Osteocyte (in vitro differentiated cells): ENCODE measurements at regions not wholly inside any gene's neighbourhood (a gene's known extent, or its start where the extent isn't known, plus 50 kb on each side); places are given as distances from the start of the nearest gene placed in this dataset.
"Not testable (repeated sequence)": the region's sequence is repeated elsewhere in the genome, so short reads cannot be mapped to it uniquely, and the experiment has no call there.

Source experiments
- DNase-seq: peaks from one replicate; pipeline ENCODE4 v3.0.0; 2021; ENCODE audit warnings: mixed read lengths; ENCODE audit not compliant: unreplicated experiment; ENCODE audit errors: extremely low spot score
- H3K27ac Mint-ChIP-seq: one replicate; pipeline ENCODE4 v1.8.0; 2021; ENCODE audit warnings: mild to moderate bottlenecking, mixed read lengths; ENCODE audit not compliant: unreplicated experiment
- H3K27me3 Mint-ChIP-seq: one replicate; pipeline ENCODE4 v1.8.0; 2021; ENCODE audit warnings: mixed read lengths; ENCODE audit not compliant: unreplicated experiment
- H3K36me3 Mint-ChIP-seq: one replicate; pipeline ENCODE4 v1.8.0; 2021; ENCODE audit warnings: mixed read lengths; ENCODE audit not compliant: unreplicated experiment
- H3K4me1 Mint-ChIP-seq: one replicate; pipeline ENCODE4 v1.8.0; 2021; ENCODE audit warnings: mixed read lengths; ENCODE audit not compliant: unreplicated experiment
- H3K4me3 Mint-ChIP-seq: one replicate; pipeline ENCODE4 v1.8.0; 2021; ENCODE audit warnings: mild to moderate bottlenecking, moderate library complexity, mixed read lengths; ENCODE audit not compliant: unreplicated experiment
- H3K9me3 Mint-ChIP-seq: one replicate; pipeline ENCODE4 v1.8.0; 2021; ENCODE audit warnings: mixed read lengths; ENCODE audit not compliant: unreplicated experiment
- CTCF ChIP-seq: fragments of 200-600 bp; sonication (generic); IDR thresholded peaks from 2 replicates; pipeline ENCODE4 v1.5.0; 2021; ENCODE audit warnings: antibody characterized with exemption, mild to moderate bottlenecking, moderate library complexity

DNA sequence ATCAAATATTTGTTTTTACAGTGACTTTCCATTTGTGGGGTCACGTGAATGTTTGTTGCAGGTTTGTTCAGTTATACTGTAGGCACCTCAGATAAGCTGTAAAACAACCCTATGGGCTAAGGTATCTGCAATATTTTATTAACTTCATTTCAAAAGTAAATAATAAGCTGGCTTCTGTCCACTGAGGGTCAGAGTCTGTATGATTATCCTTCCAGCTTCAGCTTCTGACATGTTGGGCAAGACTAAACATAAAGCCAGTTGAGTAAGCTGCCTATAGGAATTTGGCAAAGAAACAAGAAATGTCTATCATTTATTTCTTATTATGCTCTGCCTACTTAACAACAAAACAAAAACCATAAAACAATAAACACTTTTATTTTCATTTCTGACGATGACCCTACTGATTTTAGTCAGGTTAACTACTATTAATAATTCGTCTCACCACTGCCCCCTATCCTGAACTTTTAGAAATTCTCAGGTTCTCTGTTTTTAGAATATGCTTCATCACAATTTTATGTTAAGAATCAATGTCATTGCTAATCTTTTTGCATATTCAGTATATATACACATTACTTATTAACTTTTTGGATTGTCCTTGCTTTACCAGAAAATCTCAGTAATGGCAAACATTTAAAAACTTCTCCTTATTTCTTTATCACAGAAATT, 413.6 kb upstream of the ADAMTSL1 start:
- no peak overlapping the region for H3K27ac Mint-ChIP-seq
- H3K36me3 Mint-ChIP-seq, result no peaks in the 10 kb centered on the region
- no peak overlapping the region for H3K4me3 Mint-ChIP-seq
- H3K9me3 Mint-ChIP-seq, result no peaks in the 10 kb centered on the region
- H3K27me3 Mint-ChIP-seq, result no peaks in the 10 kb centered on the region
- H3K4me1 Mint-ChIP-seq, result no peaks in the 10 kb centered on the region
- peak; percentile 40 for TF ChIP-seq CTCF
- DNase-seq, result no peak

- H3K4me1 Mint-ChIP-seq, result no peaks in the 10 kb centered on the region
- no peaks in the 10 kb centered on the region for H3K27me3 Mint-ChIP-seq
- DNase-seq, result no peak
- H3K4me3 Mint-ChIP-seq, result no peak overlapping the region
- TF ChIP-seq CTCF, result no peak
- H3K27ac Mint-ChIP-seq, result no peak overlapping the region
- no peaks in the 10 kb centered on the region for H3K36me3 Mint-ChIP-seq
- no peaks in the 10 kb centered on the region for H3K9me3 Mint-ChIP-seq
Observed at GRCh38 chr9:18061332-18061731, 412.6 kb upstream of the ADAMTSL1 start.

GRCh38 chr9:18061856-18062255, 412.1 kb upstream of the ADAMTSL1 start:
- no peak for DNase-seq
- Mint-ChIP-seq H3K4me3 (no peak overlapping the region), H3K9me3 (no peaks in the 10 kb centered on the region), H3K36me3 (no peaks in the 10 kb centered on the region), H3K27ac (no peak overlapping the region), H3K27me3 (no peaks in the 10 kb centered on the region), H3K4me1 (no peaks in the 10 kb centered on the region)
- TF ChIP-seq CTCF, result no peak

DNA sequence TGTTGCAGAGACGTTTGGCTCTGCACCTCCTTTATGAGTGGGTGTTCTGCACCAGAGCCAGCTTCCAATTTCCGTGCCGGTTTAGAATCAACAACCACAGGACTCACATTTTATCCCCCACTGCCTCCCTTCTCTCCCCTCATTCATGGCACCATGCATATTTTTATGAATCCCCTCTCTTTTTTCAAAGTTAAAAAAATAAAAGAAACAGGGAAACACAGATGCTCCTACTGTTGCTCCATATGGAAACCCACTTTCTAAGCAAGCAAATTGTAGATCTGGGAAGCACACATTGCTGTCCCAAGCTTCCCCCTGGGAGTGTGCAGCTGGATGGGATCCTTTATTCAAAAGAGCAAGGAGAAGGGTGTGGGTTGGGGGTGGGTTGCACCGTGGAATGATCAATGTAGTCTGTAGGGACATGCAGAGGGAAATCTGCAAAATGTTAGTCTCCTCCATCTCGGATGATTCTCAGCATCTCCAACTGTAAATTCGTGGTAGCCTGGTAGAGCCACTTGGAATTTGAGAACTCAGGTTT, 410.0 kb upstream of the ADAMTSL1 start:
- no peaks in the 10 kb centered on the region for H3K27me3 Mint-ChIP-seq
- DNase-seq, result no peak
- no peak overlapping the region for H3K27ac Mint-ChIP-seq
- no peak overlapping the region for H3K4me3 Mint-ChIP-seq
- H3K9me3 Mint-ChIP-seq, result no peaks in the 10 kb centered on the region
- no peaks in the 10 kb centered on the region for H3K36me3 Mint-ChIP-seq
- TF ChIP-seq CTCF, result no peak
- peaks cover 2% of the 10 kb centered on the region for H3K4me1 Mint-ChIP-seq

DNA sequence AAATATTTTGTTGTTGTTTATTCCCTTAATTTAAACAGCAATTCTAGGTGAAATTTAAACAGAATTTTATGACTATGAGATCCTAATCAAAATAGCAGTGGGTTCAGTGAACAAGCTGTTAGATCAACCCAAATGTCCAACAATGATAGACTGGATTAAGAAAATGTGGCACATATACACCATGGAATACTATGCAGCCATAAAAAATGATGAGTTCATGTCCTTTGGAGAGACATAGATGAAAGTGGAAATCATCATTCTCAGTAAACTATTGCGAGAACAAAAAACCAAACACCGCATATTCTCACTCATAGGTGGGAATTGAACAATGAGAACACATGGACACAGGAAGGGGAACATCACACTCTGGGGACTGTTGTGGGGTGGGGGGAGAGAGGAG, 407.3 kb upstream of the ADAMTSL1 start:
- H3K36me3 Mint-ChIP-seq, H3K4me3 Mint-ChIP-seq, H3K27me3 Mint-ChIP-seq, H3K9me3 Mint-ChIP-seq, H3K27ac Mint-ChIP-seq, DNase-seq, H3K4me1 Mint-ChIP-seq: not testable (repeated sequence)
